Left lung (tissue), 4 donors: ENCODE measurements at regions not wholly inside any gene's neighbourhood (a gene's known extent, or its start where the extent isn't known, plus 50 kb on each side); places are given as distances from the start of the nearest gene placed in this dataset.

Experiments
- ATAC-seq: fragments of 200-7000 bp; cut with Tn5 transposase; one replicate; pipeline ENCODE4 v1.9.1; 2020; ENCODE audit warnings: moderate library complexity
- DNase-seq, 4 donors: peaks; one replicate each; pipeline ENCODE4 v3.0.0-alpha.2; 2013 to 2020
- H3K27ac ChIP-seq, 2 donors: fragments of 200-600 bp; sonication (generic) in 1 of 2; one replicate each; pipeline versions ENCODE4 v1.5.0 to v1.8.0; 2020 to 2021
- H3K27me3 ChIP-seq, 2 donors: fragments of 200-600 bp; sonication (generic) in 1 of 2; one replicate each; pipeline versions ENCODE4 v1.5.0 to v1.8.0; 2020 to 2021
- H3K36me3 ChIP-seq, 2 donors: fragments of 200-600 bp; sonication (generic) in 1 of 2; one replicate each; pipeline versions ENCODE4 v1.5.0 to v1.8.0; 2020 to 2021
- H3K4me1 ChIP-seq, 2 donors: fragments of 200-600 bp; one replicate each; pipeline ENCODE4 v1.8.0; 2021
- H3K4me3 ChIP-seq, 2 donors: fragments of 200-600 bp; sonication (generic) in 1 of 2; one replicate each; pipeline versions ENCODE4 v1.5.0 to v1.8.0; 2020 to 2021; ENCODE audit warnings: mild to moderate bottlenecking in 1 of 2
- H3K9me3 ChIP-seq, 2 donors: fragments of 200-600 bp; sonication (generic) in 1 of 2; one replicate each; pipeline versions ENCODE4 v1.5.0 to v1.8.0; 2020 to 2021
- CTCF ChIP-seq, 2 donors: fragments of 200-600 bp; sonication (generic) in 1 of 2; IDR thresholded peaks; one replicate each; pipeline versions ENCODE4 v1.5.0 to v1.8.0; 2021; ENCODE audit warnings: antibody characterized with exemption in 2 of 2
- intact Hi-C, 2 donors: fragments of 100-400 bp; cut with DNase I; formaldehyde crosslinking; loops; one replicate each; pipeline versions ENCODE4 v1.11.2 to v1.14.2; 2022
- donor health status: DM: no; HTN: yes; CAD: no.
- donor health status: DM: no; HTN: no; CAD: no.

- H3K27ac ChIP-seq = no peak overlapping the region
- H3K4me3 ChIP-seq = peak overlapping the region; percentile 13 to 16
- peak in 2 of 4 donors; percentile 10 to 51 for DNase-seq
- H3K36me3 ChIP-seq = no peaks in the 10 kb centered on the region
- TF ChIP-seq CTCF (IDR thresholded peaks at IDR 0.05) = no peak
- intact Hi-C loops = no loop called here
- peaks cover 0 to 24% of the 10 kb centered on the region in 2 donors for H3K27me3 ChIP-seq
- H3K9me3 ChIP-seq = no peaks in the 10 kb centered on the region
- H3K4me1 ChIP-seq = peaks cover 5 to 15% of the 10 kb centered on the region in 2 donors
- ATAC-seq = peak; percentile 64
Measured at GRCh38 chr14:23694949-23695663, 58.9 kb downstream of the DHRS2 start.

GRCh38 chr14:23695664-23695999, 59.5 kb downstream of the DHRS2 start:
- no peaks in the 10 kb centered on the region for H3K36me3 ChIP-seq
- no peaks in the 10 kb centered on the region for H3K9me3 ChIP-seq
- ATAC-seq = peak; percentile 31
- DNase-seq = no peak
- no peak for TF ChIP-seq CTCF (IDR thresholded peaks at IDR 0.05)
- H3K4me3 ChIP-seq = no peak overlapping the region
- H3K27me3 ChIP-seq = peaks cover 0 to 24% of the 10 kb centered on the region in 2 donors
- peaks cover 5 to 15% of the 10 kb centered on the region in 2 donors for H3K4me1 ChIP-seq
- H3K27ac ChIP-seq = no peak overlapping the region
- intact Hi-C loops = no loop called here

GRCh38 chr14:23696701-23697239, 60.6 kb downstream of the DHRS2 start:
- ATAC-seq (no peak), DNase-seq (no peak)
- Histone ChIP-seq H3K27me3 (peaks cover 0 to 24% of the 10 kb centered on the region in 2 donors), H3K4me3 (no peak overlapping the region), H3K4me1 (peaks cover 5 to 15% of the 10 kb centered on the region in 2 donors), H3K27ac (no peak overlapping the region), H3K36me3 (no peaks in the 10 kb centered on the region), H3K9me3 (no peaks in the 10 kb centered on the region)
- intact Hi-C loops = no loop called here
- no peak for TF ChIP-seq CTCF (IDR thresholded peaks at IDR 0.05)

- no peaks in the 10 kb centered on the region for H3K9me3 ChIP-seq
- intact Hi-C loops = no loop called here
- no peak for ATAC-seq
- peaks cover 5 to 15% of the 10 kb centered on the region in 2 donors for H3K4me1 ChIP-seq
- peaks cover 0 to 24% of the 10 kb centered on the region in 2 donors for H3K27me3 ChIP-seq
- DNase-seq = no peak
- H3K4me3 ChIP-seq = no peak overlapping the region
- no peak overlapping the region for H3K27ac ChIP-seq
- TF ChIP-seq CTCF (IDR thresholded peaks at IDR 0.05) = no peak
- H3K36me3 ChIP-seq = no peaks in the 10 kb centered on the region
Measured at GRCh38 chr14:23697680-23698079, 61.5 kb downstream of the DHRS2 start.

- peaks cover 0 to 27% of the 10 kb centered on the region in 2 donors for H3K9me3 ChIP-seq
- H3K36me3 ChIP-seq = no peaks in the 10 kb centered on the region
- ATAC-seq = no peak
- no peak for DNase-seq
- intact Hi-C loops = no loop called here
- no peaks in the 10 kb centered on the region for H3K4me1 ChIP-seq
- H3K4me3 ChIP-seq = no peak overlapping the region
- no peak for TF ChIP-seq CTCF (IDR thresholded peaks at IDR 0.05)
- H3K27me3 ChIP-seq = no peaks in the 10 kb centered on the region
- H3K27ac ChIP-seq = no peak overlapping the region
Measured at GRCh38 chr14:23702656-23703426, 66.7 kb downstream of the DHRS2 start.
